ENCODE measurements at regions not wholly inside any gene's neighbourhood (a gene's known extent, or its start where the extent isn't known, plus 50 kb on each side); places are given as distances from the start of the nearest gene placed in this dataset.

GRCh38 chr17:65468321-65468720, 93.1 kb downstream of the AXIN2 start:
- Histone ChIP-seq H3K9me3 (no peaks in the 10 kb centered on the region), H3K27me3 (peaks cover 1% of the 10 kb centered on the region; the same call in 1 of the 2 replicates), H3K4me1 (no peaks in the 10 kb centered on the region), H3K36me3 (no peaks in the 10 kb centered on the region), H3K4me3 (ENCODE audit: low read depth, low read length) (no peak overlapping the region)
- TF ChIP-seq, protein P1, sequence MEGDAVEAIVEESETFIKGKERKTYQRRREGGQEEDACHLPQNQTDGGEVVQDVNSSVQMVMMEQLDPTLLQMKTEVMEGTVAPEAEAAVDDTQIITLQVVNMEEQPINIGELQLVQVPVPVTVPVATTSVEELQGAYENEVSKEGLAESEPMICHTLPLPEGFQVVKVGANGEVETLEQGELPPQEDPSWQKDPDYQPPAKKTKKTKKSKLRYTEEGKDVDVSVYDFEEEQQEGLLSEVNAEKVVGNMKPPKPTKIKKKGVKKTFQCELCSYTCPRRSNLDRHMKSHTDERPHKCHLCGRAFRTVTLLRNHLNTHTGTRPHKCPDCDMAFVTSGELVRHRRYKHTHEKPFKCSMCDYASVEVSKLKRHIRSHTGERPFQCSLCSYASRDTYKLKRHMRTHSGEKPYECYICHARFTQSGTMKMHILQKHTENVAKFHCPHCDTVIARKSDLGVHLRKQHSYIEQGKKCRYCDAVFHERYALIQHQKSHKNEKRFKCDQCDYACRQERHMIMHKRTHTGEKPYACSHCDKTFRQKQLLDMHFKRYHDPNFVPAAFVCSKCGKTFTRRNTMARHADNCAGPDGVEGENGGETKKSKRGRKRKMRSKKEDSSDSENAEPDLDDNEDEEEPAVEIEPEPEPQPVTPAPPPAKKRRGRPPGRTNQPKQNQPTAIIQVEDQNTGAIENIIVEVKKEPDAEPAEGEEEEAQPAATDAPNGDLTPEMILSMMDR (IDR thresholded peaks at IDR 0.05; ENCODE audit: low read depth, low read length), result no peak
- DNase-seq, result no peak

- TF ChIP-seq, protein P1 (IDR thresholded peaks at IDR 0.05; ENCODE audit: low read depth, low read length), result no peak
- Histone ChIP-seq H3K4me1 (no peaks in the 10 kb centered on the region), H3K9me3 (no peaks in the 10 kb centered on the region), H3K36me3 (no peaks in the 10 kb centered on the region), H3K27me3 (peaks cover 5% of the 10 kb centered on the region; the same call in 1 of the 2 replicates), H3K4me3 (ENCODE audit: low read depth, low read length) (no peak overlapping the region)
- no peak for DNase-seq
Observed at GRCh38 chr17:65467156-65467555, 94.3 kb downstream of the AXIN2 start.

GRCh38 chr17:65466547-65466946, 94.9 kb downstream of the AXIN2 start:
- H3K36me3 ChIP-seq, result no peaks in the 10 kb centered on the region
- no peaks in the 10 kb centered on the region for H3K4me1 ChIP-seq
- no peak overlapping the region for H3K4me3 ChIP-seq (ENCODE audit: low read depth, low read length)
- H3K9me3 ChIP-seq, result no peaks in the 10 kb centered on the region
- peaks cover 5% of the 10 kb centered on the region; the same call in 1 of the 2 replicates for H3K27me3 ChIP-seq
- DNase-seq, result no peak
- TF ChIP-seq, protein P1 (IDR thresholded peaks at IDR 0.05; ENCODE audit: low read depth, low read length), result no peak

- peaks cover 9% of the 10 kb centered on the region for H3K27me3 ChIP-seq
- H3K36me3 ChIP-seq, result no peaks in the 10 kb centered on the region
- no peak for DNase-seq
- H3K9me3 ChIP-seq, result no peaks in the 10 kb centered on the region
- no peaks in the 10 kb centered on the region for H3K4me1 ChIP-seq
- H3K4me3 ChIP-seq (ENCODE audit: low read depth, low read length), result no peak overlapping the region
- TF ChIP-seq, protein P1 (IDR thresholded peaks at IDR 0.05; ENCODE audit: low read depth, low read length), result no peak; the same call in 1 of the 2 replicates
Observed at GRCh38 chr17:65463242-65463641, 98.2 kb downstream of the AXIN2 start.

- H3K4me3 ChIP-seq (ENCODE audit: low read depth, low read length), result no peak overlapping the region
- TF ChIP-seq, protein P1 (IDR thresholded peaks at IDR 0.05; ENCODE audit: low read depth, low read length), result no peak
- no peak for DNase-seq
- peaks cover 9% of the 10 kb centered on the region for H3K27me3 ChIP-seq
- no peaks in the 10 kb centered on the region for H3K9me3 ChIP-seq
- no peaks in the 10 kb centered on the region for H3K4me1 ChIP-seq
- no peaks in the 10 kb centered on the region for H3K36me3 ChIP-seq
Observed at GRCh38 chr17:65459677-65460347, 101.6 kb downstream of the AXIN2 start.

DNA sequence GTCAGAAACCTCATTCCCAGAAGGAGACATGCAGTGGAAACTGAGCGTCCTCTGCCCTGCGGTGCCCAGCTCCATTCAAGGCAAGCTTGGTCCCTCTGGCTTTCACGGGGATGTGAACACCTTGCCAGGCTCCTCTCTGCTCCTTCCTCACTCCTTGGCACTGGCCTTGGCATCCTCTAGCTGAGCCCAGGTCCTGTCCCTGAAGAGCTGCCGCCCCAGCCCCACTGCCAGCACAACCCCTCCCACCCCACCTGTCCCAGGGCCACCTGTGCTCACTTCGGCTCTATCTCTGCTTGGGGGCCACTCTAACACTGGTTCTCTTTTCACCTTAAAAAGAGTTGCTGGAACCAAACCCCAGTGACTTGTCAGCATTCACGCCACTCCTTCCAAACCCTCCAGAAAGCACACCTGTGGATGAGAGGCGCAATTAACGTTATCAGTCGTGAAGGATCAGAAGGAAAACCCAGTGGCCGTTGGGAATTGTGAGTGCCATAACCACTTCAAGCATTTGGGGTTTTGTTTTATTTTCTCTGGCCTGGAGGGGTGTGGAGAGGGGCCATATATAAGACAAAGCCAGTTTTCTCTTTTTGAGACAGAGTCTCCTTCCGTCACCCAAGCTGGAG, 103.7 kb downstream of the AXIN2 start:
- Histone ChIP-seq H3K27me3 (peaks cover 4% of the 10 kb centered on the region), H3K9me3 (no peaks in the 10 kb centered on the region), H3K36me3 (no peaks in the 10 kb centered on the region), H3K4me3 (ENCODE audit: low read depth, low read length) (no peak overlapping the region), H3K4me1 (no peaks in the 10 kb centered on the region)
- DNase-seq, result no peak
- TF ChIP-seq, protein P1 (IDR thresholded peaks at IDR 0.05; ENCODE audit: low read depth, low read length), result no peak
